ENCODE measurements at regions not wholly inside any gene's neighbourhood (a gene's known extent, or its start where the extent isn't known, plus 50 kb on each side); places are given as distances from the start of the nearest gene placed in this dataset.

GRCh38 chr6:80767808-80768207 lies 661.3 kb downstream of the BCKDHB start:
- no peak for DNase-seq

GRCh38 chr6:80744213-80744612 lies 637.7 kb downstream of the BCKDHB start:
- DNase-seq = no peak

GRCh38 chr6:80742481-80742880 lies 636.0 kb downstream of the BCKDHB start:
- no peak for DNase-seq

GRCh38 chr6:80733641-80734040 lies 627.2 kb downstream of the BCKDHB start:
- DNase-seq = no peak

GRCh38 chr6:80728830-80729229 lies 622.4 kb downstream of the BCKDHB start:
- no peak for DNase-seq

- DNase-seq = no peak
These were observed 621.8 kb downstream of the BCKDHB start for GRCh38 chr6:80728101-80728750.

- no peak for DNase-seq
These were observed 618.9 kb downstream of the BCKDHB start for GRCh38 chr6:80725156-80725930.

GRCh38 chr6:80720824-80721223 lies 614.4 kb downstream of the BCKDHB start:
- DNase-seq = peak in 1 of 58 donors; percentile 1

- no peak for DNase-seq
These were observed 608.0 kb downstream of the BCKDHB start for GRCh38 chr6:80714513-80714912.

GRCh38 chr6:80698459-80698858 lies 592.0 kb downstream of the BCKDHB start:
- no peak for DNase-seq

GRCh38 chr6:80696268-80696667 lies 589.8 kb downstream of the BCKDHB start:
- no peak for DNase-seq

GRCh38 chr6:80690551-80691131 lies 584.2 kb downstream of the BCKDHB start:
- DNase-seq = no peak

GRCh38 chr6:80689716-80690395 lies 583.4 kb downstream of the BCKDHB start:
- no peak for DNase-seq

GRCh38 chr6:80679992-80680391 lies 573.5 kb downstream of the BCKDHB start:
- DNase-seq = peak in 2 of 58 donors; percentile 2 to 8

GRCh38 chr6:80676386-80676785 lies 569.9 kb downstream of the BCKDHB start:
- no peak for DNase-seq

GRCh38 chr6:80674669-80675068 lies 568.2 kb downstream of the BCKDHB start:
- DNase-seq = no peak

GRCh38 chr6:80673367-80673766 lies 566.9 kb downstream of the BCKDHB start:
- DNase-seq = no peak

GRCh38 chr6:80667006-80667405 lies 560.5 kb downstream of the BCKDHB start:
- DNase-seq = no peak

GRCh38 chr6:80658926-80659325 lies 552.5 kb downstream of the BCKDHB start:
- DNase-seq = no peak

- DNase-seq = no peak
These were observed 540.7 kb downstream of the BCKDHB start for GRCh38 chr6:80647156-80647555.

GRCh38 chr6:80643881-80644280 lies 537.4 kb downstream of the BCKDHB start:
- DNase-seq = no peak

- DNase-seq = no peak
These were observed 536.0 kb downstream of the BCKDHB start for GRCh38 chr6:80642452-80642851.

Measured in anterior cingulate cortex (tissue), 58 donors.